KMS-11 (cell line): ENCODE measurements at regions not wholly inside any gene's neighbourhood (a gene's known extent, or its start where the extent isn't known, plus 50 kb on each side); places are given as distances from the start of the nearest gene placed in this dataset.

ENCODE experiments used
- H2AFZ ChIP-seq: fragments of 200-600 bp; sonication (generic); 2 replicates; pipeline ENCODE4 v1.6.1; 2016; ENCODE audit warnings: antibody characterized with exemption, mixed run types, low read depth
- H3K27ac ChIP-seq: fragments of 200-600 bp; sonication (generic); 2 replicates; pipeline ENCODE4 v1.6.1; 2016; ENCODE audit warnings: mild to moderate bottlenecking, mixed run types
- H3K27me3 ChIP-seq: fragments of 200-600 bp; sonication (generic); 2 replicates; pipeline ENCODE4 v1.6.1; 2017; ENCODE audit warnings: mild to moderate bottlenecking, low read depth, mixed run types, moderate library complexity; ENCODE audit not compliant: insufficient read depth
- H3K36me3 ChIP-seq: fragments of 200-600 bp; sonication (generic); 2 replicates; pipeline ENCODE4 v1.6.1; 2017; ENCODE audit warnings: mild to moderate bottlenecking, mixed run types; ENCODE audit not compliant: insufficient read depth
- H3K4me1 ChIP-seq: fragments of 200-600 bp; sonication (generic); 2 replicates; pipeline ENCODE4 v1.6.1; 2016; ENCODE audit warnings: mild to moderate bottlenecking, low read depth, mixed run types; ENCODE audit not compliant: poor library complexity, severe bottlenecking
- H3K4me2 ChIP-seq: fragments of 200-600 bp; sonication (generic); 2 replicates; pipeline ENCODE4 v1.7.0; 2016; ENCODE audit warnings: mild to moderate bottlenecking, mixed run types
- H3K4me3 ChIP-seq: fragments of 200-600 bp; sonication (generic); IDR thresholded peaks from 2 replicates; pipeline ENCODE4 v1.6.1; 2017; ENCODE audit warnings: low read depth, low read length, mixed read lengths; ENCODE audit not compliant: insufficient read depth
- H3K79me2 ChIP-seq: fragments of 200-600 bp; sonication (generic); 2 replicates; pipeline ENCODE4 v1.6.1; 2016; ENCODE audit warnings: low read depth, mixed run types; ENCODE audit not compliant: insufficient read depth
- H3K9ac ChIP-seq: fragments of 200-600 bp; sonication (generic); 2 replicates; pipeline ENCODE4 v1.6.1; 2016; ENCODE audit warnings: mild to moderate bottlenecking, mixed run types
- H4K20me1 ChIP-seq: fragments of 200-600 bp; sonication (generic); 2 replicates; pipeline ENCODE4 v1.6.1; 2016; ENCODE audit warnings: mild to moderate bottlenecking, mixed run types; ENCODE audit not compliant: insufficient read depth
- CTCF ChIP-seq: fragments of 200-600 bp; sonication (generic); conservative IDR thresholded peaks from 2 replicates; pipeline ENCODE4 v1.6.1; 2017; ENCODE audit warnings: low read depth, mild to moderate bottlenecking, antibody characterized with exemption, low read length, moderate library complexity, mixed read lengths

- no peaks in the 10 kb centered on the region for H3K79me2 ChIP-seq
- H3K4me2 ChIP-seq, result no peak overlapping the region
- no peaks in the 10 kb centered on the region for H3K36me3 ChIP-seq
- H3K27me3 ChIP-seq, result no peaks in the 10 kb centered on the region
- H2AFZ ChIP-seq, result no peak overlapping the region
- H3K4me3 ChIP-seq, result no peak overlapping the region
- no peak overlapping the region for H3K9ac ChIP-seq
- TF ChIP-seq CTCF, result no peak
- H3K27ac ChIP-seq, result no peak overlapping the region
- peaks cover 11% of the 10 kb centered on the region for H3K4me1 ChIP-seq
- no peaks in the 10 kb centered on the region for H4K20me1 ChIP-seq
These were observed 189.8 kb upstream of the SEMA3A start for GRCh38 chr7:84384417-84384816.

DNA sequence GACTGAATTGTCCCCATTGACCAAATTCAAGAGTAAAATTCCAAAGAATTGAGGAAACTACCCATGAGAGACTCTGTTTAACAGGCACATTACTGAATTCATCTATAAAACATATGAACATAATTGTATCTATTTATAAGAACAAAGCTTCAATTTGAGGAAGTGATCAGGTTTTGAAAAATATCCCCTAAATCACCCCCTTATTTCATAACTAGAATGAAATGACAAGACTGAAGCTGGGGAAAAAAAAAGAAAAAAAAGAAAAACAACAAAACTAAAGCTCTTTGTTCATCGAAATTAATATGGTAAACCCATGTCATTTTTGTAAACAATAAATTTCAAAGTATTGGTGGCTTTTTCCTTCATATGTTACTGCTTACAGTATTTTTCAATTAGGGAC lies 184.9 kb upstream of the SEMA3A start:
- no peaks in the 10 kb centered on the region for H4K20me1 ChIP-seq
- H3K4me1 ChIP-seq, result no peaks in the 10 kb centered on the region
- no peaks in the 10 kb centered on the region for H3K79me2 ChIP-seq
- no peak overlapping the region for H3K4me3 ChIP-seq
- no peak overlapping the region for H2AFZ ChIP-seq
- H3K9ac ChIP-seq, result no peak overlapping the region
- H3K27me3 ChIP-seq, result no peaks in the 10 kb centered on the region
- no peak for TF ChIP-seq CTCF
- no peaks in the 10 kb centered on the region for H3K36me3 ChIP-seq
- H3K4me2 ChIP-seq, result no peak overlapping the region
- no peak overlapping the region for H3K27ac ChIP-seq

DNA sequence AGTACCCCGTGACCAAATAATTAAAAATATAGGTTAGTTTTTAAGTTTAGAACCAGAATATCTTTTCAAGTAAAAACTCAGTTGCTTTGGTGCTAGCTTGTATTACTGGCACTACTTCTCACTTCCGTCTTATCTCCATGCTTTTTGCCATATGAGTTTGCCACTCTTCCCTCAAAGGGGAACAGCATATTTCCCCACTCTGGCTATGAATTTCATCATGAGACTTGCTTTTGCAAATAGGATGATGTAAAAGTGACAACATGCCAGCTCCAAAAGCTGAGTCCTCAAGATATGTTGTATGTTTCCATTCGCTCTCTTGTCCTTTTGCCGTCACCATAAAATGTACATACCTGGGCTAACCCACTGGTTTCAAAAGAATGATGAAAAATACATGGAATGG lies 178.1 kb upstream of the SEMA3A start:
- Histone ChIP-seq H2AFZ (no peak overlapping the region), H3K79me2 (no peaks in the 10 kb centered on the region), H3K27me3 (no peaks in the 10 kb centered on the region), H3K4me3 (no peak overlapping the region), H3K36me3 (no peaks in the 10 kb centered on the region), H4K20me1 (no peaks in the 10 kb centered on the region), H3K4me1 (no peaks in the 10 kb centered on the region), H3K4me2 (no peak overlapping the region), H3K27ac (no peak overlapping the region), H3K9ac (no peak overlapping the region)
- no peak for TF ChIP-seq CTCF

DNA sequence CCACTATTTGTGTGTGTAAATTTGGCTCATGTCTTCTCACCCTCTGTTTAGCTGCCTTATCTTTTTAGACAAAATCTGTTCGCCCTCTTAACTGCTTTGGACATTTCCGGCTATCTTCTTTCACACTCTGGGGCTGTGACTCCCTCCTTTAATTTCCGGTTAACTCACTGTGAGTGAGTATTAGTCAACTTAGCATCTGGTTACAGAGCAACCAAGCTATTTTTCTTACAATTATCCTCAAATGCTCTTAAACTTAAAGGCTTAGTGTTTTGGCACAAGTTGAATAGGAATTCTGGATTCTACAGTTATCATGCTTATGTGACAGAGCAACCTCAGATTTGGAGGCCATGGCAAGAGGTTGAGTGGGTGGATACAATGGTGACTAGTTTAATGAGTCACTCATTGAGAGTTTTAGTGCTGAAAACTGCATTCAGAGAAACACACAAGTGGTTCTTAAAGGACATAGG lies 177.6 kb upstream of the SEMA3A start:
- no peak for TF ChIP-seq CTCF
- Histone ChIP-seq H3K9ac (no peak overlapping the region), H3K4me2 (no peak overlapping the region), H3K36me3 (no peaks in the 10 kb centered on the region), H2AFZ (no peak overlapping the region), H3K27ac (no peak overlapping the region), H3K4me3 (no peak overlapping the region), H3K27me3 (no peaks in the 10 kb centered on the region), H4K20me1 (no peaks in the 10 kb centered on the region), H3K4me1 (no peaks in the 10 kb centered on the region), H3K79me2 (no peaks in the 10 kb centered on the region)

GRCh38 chr7:84370114-84370513 lies 175.5 kb upstream of the SEMA3A start:
- Histone ChIP-seq H3K4me2 (no peak overlapping the region), H3K4me1 (no peaks in the 10 kb centered on the region), H3K27me3 (no peaks in the 10 kb centered on the region), H3K4me3 (no peak overlapping the region), H3K9ac (no peak overlapping the region), H4K20me1 (no peaks in the 10 kb centered on the region), H3K79me2 (no peaks in the 10 kb centered on the region), H2AFZ (no peak overlapping the region), H3K27ac (no peak overlapping the region), H3K36me3 (no peaks in the 10 kb centered on the region)
- no peak for TF ChIP-seq CTCF
